ENCODE measurements at regions not wholly inside any gene's neighbourhood (a gene's known extent, or its start where the extent isn't known, plus 50 kb on each side); places are given as distances from the start of the nearest gene placed in this dataset.

DNA sequence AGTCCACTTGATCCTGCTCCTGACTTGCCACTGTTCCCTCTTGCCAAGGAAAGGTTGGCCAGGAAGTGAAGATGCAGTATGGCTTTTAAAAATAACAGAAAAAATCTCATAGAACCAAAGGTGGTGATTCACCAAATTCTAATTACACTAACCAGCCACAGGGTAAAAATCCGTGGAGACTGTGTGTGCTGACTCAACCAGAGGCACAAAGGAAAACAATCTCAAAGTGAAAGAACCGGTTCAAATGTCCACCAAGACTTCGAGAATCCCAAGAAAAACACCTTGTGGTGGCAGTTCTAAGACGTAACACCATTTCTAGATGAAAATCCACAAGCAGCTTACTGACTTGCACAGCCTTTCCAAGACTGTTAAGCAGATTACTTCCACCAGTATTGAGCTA, 279.1 kb downstream of the TLE1 start:
- Histone ChIP-seq H3K36me3 (replicated peaks; ENCODE audit: insufficient read depth, low read depth) (no peaks in the 10 kb centered on the region), H3K4me2 (no peak overlapping the region), H3K4me3 (no peak overlapping the region)

DNA sequence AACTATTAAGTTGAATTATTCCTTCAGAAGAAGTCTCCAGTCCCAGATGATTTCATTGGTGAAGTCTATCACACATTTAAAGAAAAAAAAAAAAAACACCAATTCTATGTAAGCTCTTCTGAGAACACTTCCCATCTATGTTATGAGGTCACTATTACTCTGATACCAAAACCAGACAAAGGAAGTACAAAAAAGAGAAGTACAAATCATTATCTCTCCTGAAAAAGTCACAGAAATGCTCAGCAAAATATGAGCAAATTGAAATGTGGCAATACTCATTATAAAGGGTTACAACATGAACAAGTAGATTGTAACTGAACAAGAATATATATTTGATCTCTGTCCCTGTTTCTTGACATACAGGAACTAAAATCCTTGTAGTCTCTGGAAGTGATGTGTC, 280.4 kb downstream of the TLE1 start:
- Histone ChIP-seq H2AFZ (no peak overlapping the region), H3K4me1 (ENCODE audit: insufficient read depth) (no peaks in the 10 kb centered on the region), H3K27ac (no peak overlapping the region), H3K27me3 (no peaks in the 10 kb centered on the region), H4K20me1 (ENCODE audit: insufficient read depth, poor library complexity, severe bottlenecking) (no peaks in the 10 kb centered on the region), H3K4me2 (no peak overlapping the region), H3K79me2 (no peaks in the 10 kb centered on the region), H3K36me3 (replicated peaks; ENCODE audit: insufficient read depth, low read depth) (no peaks in the 10 kb centered on the region), H3K9me3 (ENCODE audit: low read depth) (no peaks in the 10 kb centered on the region), H3K9me2 (replicated peaks; ENCODE audit: insufficient read depth) (no peaks in the 10 kb centered on the region), H3K4me3 (no peak overlapping the region)
- DNase-seq (ENCODE audit: low spot score): no peak
- no peak for TF ChIP-seq EZH2phosphoT487 (IDR thresholded peaks at IDR 0.05; ENCODE audit: low read depth, severe bottlenecking, unreplicated experiment)
- TF ChIP-seq, protein P1, sequence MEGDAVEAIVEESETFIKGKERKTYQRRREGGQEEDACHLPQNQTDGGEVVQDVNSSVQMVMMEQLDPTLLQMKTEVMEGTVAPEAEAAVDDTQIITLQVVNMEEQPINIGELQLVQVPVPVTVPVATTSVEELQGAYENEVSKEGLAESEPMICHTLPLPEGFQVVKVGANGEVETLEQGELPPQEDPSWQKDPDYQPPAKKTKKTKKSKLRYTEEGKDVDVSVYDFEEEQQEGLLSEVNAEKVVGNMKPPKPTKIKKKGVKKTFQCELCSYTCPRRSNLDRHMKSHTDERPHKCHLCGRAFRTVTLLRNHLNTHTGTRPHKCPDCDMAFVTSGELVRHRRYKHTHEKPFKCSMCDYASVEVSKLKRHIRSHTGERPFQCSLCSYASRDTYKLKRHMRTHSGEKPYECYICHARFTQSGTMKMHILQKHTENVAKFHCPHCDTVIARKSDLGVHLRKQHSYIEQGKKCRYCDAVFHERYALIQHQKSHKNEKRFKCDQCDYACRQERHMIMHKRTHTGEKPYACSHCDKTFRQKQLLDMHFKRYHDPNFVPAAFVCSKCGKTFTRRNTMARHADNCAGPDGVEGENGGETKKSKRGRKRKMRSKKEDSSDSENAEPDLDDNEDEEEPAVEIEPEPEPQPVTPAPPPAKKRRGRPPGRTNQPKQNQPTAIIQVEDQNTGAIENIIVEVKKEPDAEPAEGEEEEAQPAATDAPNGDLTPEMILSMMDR (IDR thresholded peaks at IDR 0.05; ENCODE audit: poor library complexity): no peak
- TF ChIP-seq EZH2 (IDR thresholded peaks at IDR 0.05; ENCODE audit: borderline replicate concordance): no peak

More for the DNA sequence above, 279.1 kb downstream of the TLE1 start:
- Histone ChIP-seq H3K9me2 (replicated peaks; ENCODE audit: insufficient read depth) (no peaks in the 10 kb centered on the region), H3K9me3 (ENCODE audit: low read depth) (no peaks in the 10 kb centered on the region), H3K27me3 (no peaks in the 10 kb centered on the region), H2AFZ (no peak overlapping the region), H3K4me1 (ENCODE audit: insufficient read depth) (no peaks in the 10 kb centered on the region), H4K20me1 (ENCODE audit: insufficient read depth, poor library complexity, severe bottlenecking) (no peaks in the 10 kb centered on the region), H3K79me2 (no peaks in the 10 kb centered on the region), H3K27ac (no peak overlapping the region)
- TF ChIP-seq EZH2 (IDR thresholded peaks at IDR 0.05; ENCODE audit: borderline replicate concordance) (no peak), EZH2phosphoT487 (IDR thresholded peaks at IDR 0.05; ENCODE audit: low read depth, severe bottlenecking, unreplicated experiment) (no peak)
- TF ChIP-seq, protein P1 (IDR thresholded peaks at IDR 0.05; ENCODE audit: poor library complexity): no peak
- no peak for DNase-seq (ENCODE audit: low spot score)
- 57% methylated on average over 4 of the region's 4 CpGs for WGBS (ENCODE audit: low lambda C conversion rate, missing lambda C conversion rate)

DNA sequence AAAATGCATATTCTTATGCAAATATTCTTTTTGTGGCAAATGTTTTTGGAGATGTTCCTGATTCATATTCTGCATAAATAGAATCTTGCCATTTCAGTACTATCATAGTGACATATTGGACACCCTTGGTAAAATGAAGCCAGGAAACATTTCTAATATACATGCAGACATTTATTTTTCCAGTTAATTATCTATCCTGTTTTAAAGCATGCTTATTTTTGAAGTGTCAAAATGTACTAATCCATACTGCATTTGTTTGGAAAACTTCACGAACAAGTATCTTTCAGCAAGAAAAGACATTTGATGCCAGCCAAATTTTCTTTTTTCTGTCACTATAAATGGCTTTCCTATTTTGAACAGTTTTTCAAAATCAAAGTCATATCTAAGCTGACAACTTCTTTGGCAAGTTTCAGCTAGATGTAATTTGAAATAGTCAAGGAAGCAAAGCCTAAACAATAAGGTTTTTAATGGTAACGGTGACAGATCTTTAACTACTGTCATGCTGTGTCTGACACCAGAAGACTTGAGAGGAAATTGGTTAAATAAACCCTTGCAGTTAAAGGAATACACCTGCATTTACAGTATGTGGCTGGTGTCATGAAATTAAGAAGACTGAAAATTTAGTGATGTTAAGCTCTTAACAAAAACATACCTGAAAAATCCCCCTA, 284.3 kb downstream of the TLE1 start:
- DNase-seq (ENCODE audit: low spot score): no peak
- Histone ChIP-seq H3K4me2 (no peak overlapping the region), H3K4me1 (ENCODE audit: insufficient read depth) (no peaks in the 10 kb centered on the region), H3K9me3 (ENCODE audit: low read depth) (no peaks in the 10 kb centered on the region), H2AFZ (no peak overlapping the region), H3K27ac (no peak overlapping the region), H3K79me2 (no peaks in the 10 kb centered on the region), H3K27me3 (no peaks in the 10 kb centered on the region), H3K36me3 (replicated peaks; ENCODE audit: insufficient read depth, low read depth) (no peaks in the 10 kb centered on the region), H3K4me3 (no peak overlapping the region), H3K9me2 (replicated peaks; ENCODE audit: insufficient read depth) (no peaks in the 10 kb centered on the region), H4K20me1 (ENCODE audit: insufficient read depth, poor library complexity, severe bottlenecking) (no peaks in the 10 kb centered on the region)
- TF ChIP-seq EZH2 (IDR thresholded peaks at IDR 0.05; ENCODE audit: borderline replicate concordance): no peak
- TF ChIP-seq, protein P1 (IDR thresholded peaks at IDR 0.05; ENCODE audit: poor library complexity): no peak
- no peak for TF ChIP-seq EZH2phosphoT487 (IDR thresholded peaks at IDR 0.05; ENCODE audit: low read depth, severe bottlenecking, unreplicated experiment)
- 80% methylated on average over 2 of the region's 2 CpGs for WGBS (ENCODE audit: low lambda C conversion rate, missing lambda C conversion rate)

Measured in hepatocyte (in vitro differentiated cells).